Mesodermal cell (in vitro differentiated cells): ENCODE measurements at regions not wholly inside any gene's neighbourhood (a gene's known extent, or its start where the extent isn't known, plus 50 kb on each side); places are given as distances from the start of the nearest gene placed in this dataset.
"Not testable (repeated sequence)": the region's sequence is repeated elsewhere in the genome, so short reads cannot be mapped to it uniquely, and the experiment has no call there.

Experiments
- H3K27ac ChIP-seq: 2 replicates; pipeline ENCODE4 v1.7.0; 2013; ENCODE audit warnings: mild to moderate bottlenecking, low read depth, low read length, moderate library complexity; ENCODE audit not compliant: severe bottlenecking
- H3K36me3 ChIP-seq: 2 replicates; pipeline ENCODE4 v1.7.1; 2013; ENCODE audit warnings: mild to moderate bottlenecking, low read length, moderate library complexity; ENCODE audit not compliant: control insufficient read depth, insufficient read depth
- H3K4me1 ChIP-seq: one replicate; pipeline ENCODE4 v1.7.1; 2013; ENCODE audit warnings: mild to moderate bottlenecking, low read length; ENCODE audit not compliant: insufficient read depth, control insufficient read depth, poor library complexity, severe bottlenecking
- H3K4me3 ChIP-seq: 2 replicates; pipeline ENCODE4 v1.7.0; 2013; ENCODE audit warnings: low read length, control low read depth, mild to moderate bottlenecking; ENCODE audit not compliant: insufficient read depth, poor library complexity, severe bottlenecking; ENCODE audit errors: extremely low read depth
- H3K9me3 ChIP-seq: 2 replicates; pipeline ENCODE4 v1.7.1; 2013; ENCODE audit warnings: mild to moderate bottlenecking, low read length, moderate library complexity; ENCODE audit not compliant: control insufficient read depth
- WGBS, 2 experiments: methylation state at CpG; one replicate each; pipeline ENCODE4 v1.1.5; 2013; ENCODE audit warnings: missing lambda C conversion rate in 2 of 2; ENCODE audit not compliant: insufficient coverage in 2 of 2; 5-methylcytosine and 5-hydroxymethylcytosine counted together

DNA sequence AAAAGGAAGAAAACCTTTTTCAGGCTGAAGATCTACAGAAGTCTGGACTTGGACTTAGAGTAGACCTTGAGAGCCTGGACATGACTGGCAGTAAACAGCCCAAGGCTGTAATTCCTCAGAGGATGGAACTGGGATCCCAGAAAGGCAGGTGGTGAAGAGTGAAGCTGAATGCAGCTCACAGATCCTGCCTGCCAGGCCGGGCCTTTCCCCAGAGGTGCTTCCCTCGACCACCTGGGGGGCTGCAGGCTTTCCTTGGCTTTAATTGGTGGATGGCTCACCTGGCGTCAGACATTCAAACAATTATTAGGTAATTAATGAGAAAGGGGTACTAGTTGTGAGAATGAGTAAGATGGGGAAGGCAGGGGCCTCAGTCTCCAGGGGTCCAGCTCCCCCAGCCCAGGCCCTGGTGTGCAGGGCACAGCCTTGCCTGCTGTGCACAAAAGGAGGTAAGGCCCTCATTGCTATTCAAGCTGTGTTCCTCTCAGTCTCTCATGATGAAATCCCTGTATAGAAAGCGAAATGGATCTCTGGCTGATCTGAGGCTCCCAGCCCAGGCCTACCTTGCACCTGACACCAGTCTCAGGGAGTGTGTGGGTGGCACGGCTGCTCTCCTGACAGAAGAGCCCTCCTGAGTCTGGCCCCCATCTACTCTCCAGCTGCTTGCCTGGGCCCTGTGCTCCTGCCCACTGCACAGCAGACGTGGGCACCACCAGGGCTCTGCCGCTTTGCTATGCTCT is 63.0 kb upstream of the TCL1A start:
- no peaks in the 10 kb centered on the region for H3K4me1 ChIP-seq
- WGBS, 2 experiments, result 86 to 91% methylated on average over 4 to 6 of the region's 7 CpGs
- H3K36me3 ChIP-seq, result no peaks in the 10 kb centered on the region
- H3K27ac ChIP-seq, result no peak overlapping the region
- H3K4me3 ChIP-seq, result no peak overlapping the region
- H3K9me3 ChIP-seq, result no peaks in the 10 kb centered on the region

DNA sequence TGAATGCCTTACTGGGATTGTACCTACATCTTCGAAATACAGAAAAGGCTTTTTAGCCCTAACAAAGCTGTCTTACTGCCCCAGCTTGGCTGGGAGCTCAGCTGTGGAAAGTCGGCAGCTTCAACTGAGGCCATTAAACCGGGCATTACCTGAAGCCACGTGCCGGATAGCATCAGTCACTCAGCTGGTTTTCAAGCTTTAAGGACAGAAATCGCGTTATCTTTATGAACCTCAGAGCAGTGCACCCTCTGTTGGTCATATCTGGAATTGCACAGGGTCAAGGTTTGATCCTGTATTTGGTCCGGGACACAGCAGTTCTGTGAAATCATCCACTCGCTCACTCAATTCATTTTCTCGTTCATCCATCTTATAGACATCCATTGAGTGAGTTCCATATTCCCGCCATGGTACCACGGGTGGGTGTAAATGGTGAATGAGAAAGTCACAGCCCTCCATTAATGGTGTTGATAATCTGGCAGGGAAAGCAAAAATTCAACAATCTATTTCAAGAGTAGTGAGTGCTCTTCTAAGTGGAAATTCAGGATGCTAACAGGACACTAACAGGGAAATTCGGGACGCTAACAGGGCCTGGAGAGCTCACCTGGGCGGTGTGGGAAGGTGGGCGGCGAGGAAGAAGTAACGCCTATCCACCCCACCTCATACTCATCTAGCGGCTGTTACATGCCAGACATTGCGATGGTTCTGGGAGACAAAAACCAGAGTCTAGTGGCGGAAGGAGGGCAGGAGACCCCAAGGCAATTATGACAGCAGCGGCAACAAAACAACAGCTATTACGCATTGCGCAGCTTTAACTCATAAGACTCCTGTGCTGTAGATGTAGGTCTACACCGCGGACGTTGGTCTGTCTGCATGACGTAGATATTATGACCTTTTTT is 60.6 kb upstream of the TCL1A start:
- 67% methylated on average over 19 of the region's 28 CpGs for WGBS, 2 experiments
- H3K4me1 ChIP-seq, result no peaks in the 10 kb centered on the region
- no peak overlapping the region for H3K27ac ChIP-seq
- no peaks in the 10 kb centered on the region for H3K36me3 ChIP-seq
- no peak overlapping the region for H3K4me3 ChIP-seq
- no peaks in the 10 kb centered on the region for H3K9me3 ChIP-seq

DNA sequence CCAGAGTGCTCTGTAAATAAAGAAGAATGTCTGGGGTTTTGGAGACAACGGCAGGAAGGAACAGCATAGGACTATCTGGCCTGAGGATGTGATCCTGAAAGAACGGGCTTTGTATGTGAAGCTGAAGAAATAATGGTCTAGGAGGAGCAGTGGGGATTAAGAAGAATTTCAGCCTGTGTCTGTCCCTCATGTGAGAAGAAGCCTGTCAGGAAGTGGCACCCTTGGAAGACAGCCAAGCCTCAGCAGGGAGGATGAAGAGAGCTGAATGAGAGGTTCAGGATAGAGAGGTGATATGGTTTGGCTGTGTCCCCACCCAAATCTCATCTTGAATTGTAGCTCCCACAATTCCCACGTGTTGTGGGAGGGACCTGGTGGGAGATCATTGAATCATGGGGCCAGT is 56.9 kb upstream of the TCL1A start:
- WGBS, 2 experiments, result 91 to 100% methylated on average over 2 of the region's 3 CpGs

DNA sequence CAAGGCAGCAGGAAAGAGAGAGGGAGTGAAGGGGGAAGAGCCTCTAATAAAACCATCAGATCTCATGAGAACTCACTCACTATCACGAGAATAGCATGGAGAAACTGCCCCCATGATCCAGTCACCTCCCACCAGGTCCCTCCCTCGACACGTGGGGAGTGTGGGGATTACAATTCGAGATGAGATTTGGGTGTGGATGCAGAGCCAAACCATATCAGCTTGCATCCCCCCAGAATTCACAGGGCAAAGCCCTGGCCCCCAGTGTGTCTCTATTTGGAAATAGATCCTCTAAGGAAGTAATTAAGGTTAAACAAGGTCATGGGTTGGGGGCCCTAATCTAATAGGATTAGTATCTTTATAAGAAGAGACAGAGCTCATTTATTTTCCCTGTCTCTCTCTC is 56.1 kb upstream of the TCL1A start:
- Histone ChIP-seq H3K4me1 (no peaks in the 10 kb centered on the region), H3K36me3 (no peaks in the 10 kb centered on the region)

More for the DNA sequence above, 56.9 kb upstream of the TCL1A start:
- Histone ChIP-seq H3K4me3 (no peak overlapping the region), H3K9me3 (no peaks in the 10 kb centered on the region), H3K27ac (no peak overlapping the region), H3K36me3 (no peaks in the 10 kb centered on the region), H3K4me1 (no peaks in the 10 kb centered on the region)

DNA sequence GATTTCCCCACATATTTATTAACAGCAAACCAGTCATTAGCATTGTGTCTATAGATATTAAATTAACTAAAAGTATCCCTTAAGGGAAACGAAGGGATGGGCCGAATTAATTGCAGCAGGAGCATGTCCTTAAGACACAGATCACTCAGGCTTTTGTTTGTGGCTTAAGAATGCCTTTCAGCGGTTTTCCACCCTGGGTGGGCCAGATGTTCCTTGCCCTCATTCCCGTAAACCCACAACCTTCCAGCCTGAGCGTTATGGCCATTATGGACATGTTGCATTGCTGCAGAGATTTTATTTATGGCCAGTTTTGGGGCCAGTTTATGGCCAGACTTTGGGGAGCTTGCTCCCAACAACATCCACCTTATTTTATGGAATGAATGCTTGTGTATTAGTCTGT is 55.5 kb upstream of the TCL1A start:
- H3K27ac ChIP-seq, H3K9me3 ChIP-seq, H3K4me3 ChIP-seq, H3K36me3 ChIP-seq, H3K4me1 ChIP-seq: not testable (repeated sequence)
- WGBS, 2 experiments, result 59 to 90% methylated on average over 2 of the region's 5 CpGs

More for the DNA sequence above, 56.1 kb upstream of the TCL1A start:
- WGBS, 2 experiments, result no CpG with 5 or more reads among the region's 4 CpGs
- Histone ChIP-seq H3K27ac (no peak overlapping the region), H3K4me3 (no peak overlapping the region), H3K9me3 (no peaks in the 10 kb centered on the region)

DNA sequence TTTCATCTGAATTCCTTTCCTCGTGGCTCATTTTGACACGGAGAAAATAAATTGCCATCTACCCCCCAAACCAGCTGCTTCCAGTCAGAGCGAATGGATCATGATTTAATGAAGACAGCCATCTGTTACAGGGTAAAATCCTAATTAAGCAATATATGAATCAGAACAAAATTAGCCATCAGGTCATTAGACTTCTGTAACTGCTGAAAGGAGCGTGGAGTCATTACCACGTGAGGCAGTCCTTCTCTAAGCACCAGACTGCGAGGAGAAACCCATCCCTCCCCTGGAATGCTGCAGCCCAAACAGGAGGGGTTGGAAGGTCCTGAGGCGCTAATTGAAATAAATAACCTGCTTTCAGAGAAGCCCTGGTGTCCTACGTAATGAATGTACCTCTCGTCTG is 51.1 kb upstream of the TCL1A start:
- Histone ChIP-seq H3K4me3 (no peak overlapping the region), H3K36me3 (no peaks in the 10 kb centered on the region), H3K27ac (no peak overlapping the region), H3K4me1 (no peaks in the 10 kb centered on the region), H3K9me3 (no peaks in the 10 kb centered on the region)
- 84 to 87% methylated on average over 7 to 9 of the region's 9 CpGs for WGBS, 2 experiments

DNA sequence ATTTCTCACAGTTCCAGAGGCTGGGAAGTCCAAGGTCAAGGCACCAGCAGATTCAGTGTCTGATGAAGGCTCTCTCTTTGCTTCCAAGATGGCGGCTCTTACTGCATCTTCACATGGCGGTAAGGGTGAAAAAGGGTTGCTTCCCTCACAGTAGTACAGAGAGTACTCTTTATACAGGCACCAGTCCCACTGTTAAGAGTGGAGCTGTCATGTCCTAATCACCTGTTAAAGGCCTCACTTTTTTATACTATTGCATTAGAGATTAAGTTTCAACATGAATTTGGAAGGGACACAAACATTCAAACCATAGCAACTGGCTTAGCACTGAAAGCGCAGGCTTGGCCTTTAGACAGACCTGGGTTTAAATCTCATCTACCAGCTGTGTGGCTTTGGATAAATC is 50.0 kb upstream of the TCL1A start:
- Histone ChIP-seq H3K4me1 (no peaks in the 10 kb centered on the region), H3K27ac (no peak overlapping the region), H3K4me3 (no peak overlapping the region), H3K36me3 (no peaks in the 10 kb centered on the region), H3K9me3 (no peaks in the 10 kb centered on the region)
- WGBS, 2 experiments, result 100% methylated on average over 1 to 2 of the region's 3 CpGs
